GM10266 (cell line): ENCODE measurements at regions not wholly inside any gene's neighbourhood (a gene's known extent, or its start where the extent isn't known, plus 50 kb on each side); places are given as distances from the start of the nearest gene placed in this dataset.

Experiments used
- DNase-seq: peaks from one replicate; pipeline ENCODE4 v3.0.0; 2012; ENCODE audit errors: extremely low spot score
- TF ChIP-seq, protein P1 (sequence below): IDR thresholded peaks from 2 replicates; pipeline ENCODE4 v1.5.1; 2012; ENCODE audit warnings: mild to moderate bottlenecking, low read depth; ENCODE audit not compliant: control insufficient read depth, insufficient read depth; ENCODE audit errors: missing control alignments

DNA sequence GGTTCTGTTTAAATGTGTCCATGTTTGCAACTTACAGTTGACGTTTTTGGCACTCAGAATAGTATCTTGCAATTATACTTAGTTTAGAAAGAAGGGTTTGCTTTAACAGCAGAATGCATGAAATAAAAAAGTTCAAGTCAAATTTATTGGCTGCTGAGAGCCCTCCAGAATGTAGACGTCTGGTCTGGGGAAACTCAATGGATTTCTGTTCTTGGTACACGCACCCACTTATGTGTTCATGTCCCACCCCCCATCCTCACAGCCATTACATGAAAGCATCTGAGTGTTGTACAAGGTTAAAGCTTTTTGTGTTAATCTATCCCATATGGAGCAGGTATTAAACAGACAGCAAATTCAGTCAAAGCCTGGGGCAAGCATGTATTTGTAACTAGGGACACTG, 219.5 kb downstream of the SOX11 start:
- DNase-seq = no peak
- TF ChIP-seq, protein P1, sequence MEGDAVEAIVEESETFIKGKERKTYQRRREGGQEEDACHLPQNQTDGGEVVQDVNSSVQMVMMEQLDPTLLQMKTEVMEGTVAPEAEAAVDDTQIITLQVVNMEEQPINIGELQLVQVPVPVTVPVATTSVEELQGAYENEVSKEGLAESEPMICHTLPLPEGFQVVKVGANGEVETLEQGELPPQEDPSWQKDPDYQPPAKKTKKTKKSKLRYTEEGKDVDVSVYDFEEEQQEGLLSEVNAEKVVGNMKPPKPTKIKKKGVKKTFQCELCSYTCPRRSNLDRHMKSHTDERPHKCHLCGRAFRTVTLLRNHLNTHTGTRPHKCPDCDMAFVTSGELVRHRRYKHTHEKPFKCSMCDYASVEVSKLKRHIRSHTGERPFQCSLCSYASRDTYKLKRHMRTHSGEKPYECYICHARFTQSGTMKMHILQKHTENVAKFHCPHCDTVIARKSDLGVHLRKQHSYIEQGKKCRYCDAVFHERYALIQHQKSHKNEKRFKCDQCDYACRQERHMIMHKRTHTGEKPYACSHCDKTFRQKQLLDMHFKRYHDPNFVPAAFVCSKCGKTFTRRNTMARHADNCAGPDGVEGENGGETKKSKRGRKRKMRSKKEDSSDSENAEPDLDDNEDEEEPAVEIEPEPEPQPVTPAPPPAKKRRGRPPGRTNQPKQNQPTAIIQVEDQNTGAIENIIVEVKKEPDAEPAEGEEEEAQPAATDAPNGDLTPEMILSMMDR = no peak

DNA sequence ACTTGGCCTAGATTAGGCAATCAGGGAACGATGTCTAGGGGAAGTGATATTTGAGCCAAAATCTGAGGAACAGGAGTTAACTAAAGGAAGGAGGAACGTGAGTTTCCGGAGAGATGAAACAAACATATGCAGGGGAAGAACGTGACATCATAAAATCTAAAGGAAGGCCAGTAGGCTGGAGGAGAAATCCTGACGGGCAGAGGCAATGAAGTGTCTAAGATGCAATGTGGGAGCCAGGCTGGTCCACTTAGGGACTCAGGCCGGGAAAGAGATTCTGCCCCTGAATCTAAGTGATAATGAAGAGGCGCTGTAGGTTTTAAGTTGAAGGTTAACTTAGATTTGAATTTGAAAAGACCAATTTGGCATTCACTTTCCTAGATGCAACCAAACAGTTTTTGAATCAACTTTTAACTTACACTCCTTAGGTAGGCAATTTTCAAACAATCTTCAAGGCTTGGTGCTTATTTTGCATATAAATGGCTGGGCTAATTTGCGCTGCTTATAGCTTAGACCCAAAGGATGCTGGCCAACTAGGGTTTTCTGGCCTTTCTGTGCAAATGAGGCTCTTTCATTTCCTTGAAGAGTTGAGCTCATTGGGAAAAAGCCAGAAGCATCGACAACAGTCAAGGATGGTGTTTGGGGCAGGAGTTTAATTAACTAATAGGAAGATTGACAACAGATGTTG, 221.7 kb downstream of the SOX11 start:
- TF ChIP-seq, protein P1 = no peak
- DNase-seq = no peak

DNA sequence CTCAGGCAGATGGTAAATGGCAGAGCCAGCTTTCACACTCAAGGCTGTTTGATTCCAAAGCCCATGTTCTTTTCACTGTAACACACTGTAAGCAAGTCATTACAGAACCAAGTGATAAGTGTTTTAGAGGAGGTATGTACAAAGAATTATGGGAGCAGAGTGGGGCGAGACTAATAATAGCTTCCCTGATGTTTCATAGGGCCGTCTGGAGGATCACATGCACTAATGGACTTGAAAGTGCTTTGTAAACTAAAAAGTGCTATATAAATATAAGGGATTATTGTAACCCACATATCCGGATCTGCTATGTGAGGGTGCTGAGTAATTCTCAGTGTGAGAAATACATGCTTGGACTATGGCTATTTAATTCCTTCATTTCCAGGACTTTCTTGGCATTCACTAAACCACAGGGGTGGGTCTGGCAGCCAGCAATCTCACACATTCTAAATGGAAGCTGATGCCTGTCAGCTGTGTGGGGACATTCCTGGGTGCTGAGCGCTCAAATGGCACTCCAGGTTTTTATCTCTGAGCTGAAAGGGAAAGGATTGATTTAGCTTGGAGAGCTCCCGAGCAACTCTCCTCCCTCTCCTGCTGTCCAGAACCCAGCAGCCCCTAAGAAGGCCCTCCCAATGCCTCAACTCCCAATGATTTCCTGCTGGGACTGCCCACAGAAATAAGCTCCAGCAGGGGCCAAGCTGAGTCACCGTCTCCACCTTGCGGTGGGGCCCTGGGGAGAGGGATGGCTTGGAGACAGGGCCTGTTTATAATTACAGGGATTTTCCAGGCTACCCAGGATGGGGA, 222.8 kb downstream of the SOX11 start:
- TF ChIP-seq, protein P1 = no peak

DNA sequence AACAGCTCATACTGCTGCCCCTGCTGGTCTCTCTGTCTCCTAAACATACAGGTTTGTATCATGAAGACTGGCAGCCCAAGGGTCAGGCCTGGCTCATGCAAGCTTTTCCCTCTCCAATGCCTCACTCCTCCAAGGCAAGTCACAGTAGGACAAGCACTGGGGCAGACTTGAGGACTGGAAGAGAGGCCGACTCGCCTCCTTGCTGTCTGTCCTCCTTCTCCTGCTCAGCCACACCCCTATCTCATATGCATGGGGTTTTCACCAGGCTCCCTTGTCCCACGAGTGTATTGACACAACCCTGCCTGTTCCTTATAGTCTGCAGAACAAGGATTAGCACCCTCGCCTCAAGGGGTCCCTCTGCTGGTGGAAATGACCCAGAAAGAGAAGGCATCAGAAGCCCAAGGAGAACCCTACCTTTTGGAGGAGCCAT, 223.7 kb downstream of the SOX11 start:
- no peak for DNase-seq
- TF ChIP-seq, protein P1 = peak; percentile 27

More for the DNA sequence above, 222.8 kb downstream of the SOX11 start:
- DNase-seq = no peak

DNA sequence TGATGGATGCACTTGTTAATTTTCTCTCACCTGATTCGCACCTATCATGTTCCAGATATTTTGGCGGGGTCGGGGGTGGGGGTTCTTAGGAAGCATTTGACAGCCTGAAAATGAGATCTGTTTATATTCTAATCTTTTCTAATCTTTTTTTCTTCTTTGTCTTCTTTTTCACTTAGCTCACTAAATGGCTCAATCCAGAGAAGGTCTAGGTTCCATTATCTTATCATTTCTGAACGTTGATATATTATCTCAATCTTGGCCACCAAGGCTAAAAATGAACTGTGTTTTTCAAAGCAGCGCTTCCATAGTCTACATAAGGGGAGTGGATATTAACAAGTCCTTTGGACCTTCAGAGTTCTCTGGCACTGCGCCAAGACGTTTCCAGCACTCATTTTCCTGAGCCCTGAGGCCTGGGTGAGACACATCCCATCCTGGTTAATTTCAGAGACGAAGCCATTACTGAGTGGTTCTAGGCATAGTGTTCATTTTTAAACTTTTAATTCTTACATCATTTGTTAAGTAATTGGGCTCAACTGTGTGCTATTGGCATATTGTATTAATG, 229.0 kb downstream of the SOX11 start:
- DNase-seq = no peak
- TF ChIP-seq, protein P1 = no peak

DNA sequence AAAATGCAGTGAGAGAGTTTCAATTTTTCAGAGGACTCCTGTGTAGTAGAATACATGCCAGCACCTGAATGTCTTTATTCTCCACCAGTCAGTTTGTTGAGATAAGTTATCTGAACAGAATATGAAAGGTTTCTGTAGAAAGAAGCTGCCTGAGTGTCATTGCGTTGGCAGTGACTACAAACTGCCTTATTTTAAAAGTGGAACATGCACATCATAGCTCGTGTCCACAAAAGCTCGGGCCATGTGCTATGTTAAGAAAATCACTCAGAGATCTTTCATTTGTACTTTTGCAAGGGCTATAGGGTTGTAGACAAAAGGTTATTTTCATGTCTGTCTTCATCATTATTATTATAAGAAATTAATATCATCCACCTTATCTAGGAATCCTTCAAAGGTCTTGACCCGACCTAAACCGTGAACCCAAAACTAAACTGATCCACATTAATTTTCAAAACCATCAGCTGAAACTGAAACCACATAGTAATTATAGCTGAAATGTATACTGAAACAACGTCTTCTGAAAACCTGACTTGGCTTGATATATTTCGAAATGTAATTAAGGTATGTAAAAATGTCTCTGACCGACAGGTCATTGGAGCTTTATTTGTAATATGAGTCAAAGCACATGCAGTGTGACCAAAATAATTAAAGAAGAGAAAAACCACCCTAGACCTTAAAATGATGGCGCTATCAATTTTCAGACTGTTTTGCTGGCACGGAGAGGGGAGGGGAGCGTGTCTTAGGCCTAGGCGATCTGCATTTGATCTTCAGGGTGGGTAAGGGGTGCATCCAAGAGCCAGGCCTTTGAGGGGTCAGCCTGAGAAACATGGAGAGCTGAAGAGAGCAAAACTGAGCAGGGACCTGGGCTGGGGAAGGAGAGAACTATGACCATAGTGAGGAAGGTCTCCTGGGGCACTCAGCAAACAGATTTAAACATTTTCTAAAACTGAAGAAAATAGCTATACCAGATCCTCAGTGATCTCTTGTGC, 232.1 kb downstream of the SOX11 start:
- TF ChIP-seq, protein P1 = no peak
- no peak for DNase-seq
